Suprapubic skin (tissue), 4 donors: ENCODE measurements at regions not wholly inside any gene's neighbourhood (a gene's known extent, or its start where the extent isn't known, plus 50 kb on each side); places are given as distances from the start of the nearest gene placed in this dataset.

Source experiments
- DNase-seq, 2 donors: peaks; one replicate each; pipeline ENCODE4 v3.0.0-alpha.2; 2019; ENCODE audit warnings: low spot score in 2 of 2
- H3K27ac ChIP-seq: fragments of 200-600 bp; sonication (generic); one replicate; pipeline ENCODE4 v1.5.1; 2019
- H3K27me3 ChIP-seq: fragments of 200-600 bp; sonication (generic); one replicate; pipeline ENCODE4 v1.5.1; 2019
- H3K36me3 ChIP-seq: fragments of 200-600 bp; sonication (generic); one replicate; pipeline ENCODE4 v1.5.1; 2019
- H3K4me1 ChIP-seq: fragments of 200-600 bp; sonication (generic); one replicate; pipeline ENCODE4 v1.5.1; 2019
- H3K4me3 ChIP-seq: fragments of 200-600 bp; sonication (generic); one replicate; pipeline ENCODE4 v1.5.1; 2019; ENCODE audit warnings: mild to moderate bottlenecking
- H3K9me3 ChIP-seq: fragments of 200-600 bp; sonication (generic); one replicate; pipeline ENCODE4 v1.5.1; 2019
- EP300 ChIP-seq: sonication (generic); formaldehyde crosslinking; IDR thresholded peaks from one replicate; pipeline ENCODE4 v1.6.1; 2017; ENCODE audit warnings: antibody characterized with exemption
- POLR2A ChIP-seq, 2 donors: fragments of 450-650 bp; IDR thresholded peaks; one replicate each; pipeline ENCODE4 v1.6.1; 2017; ENCODE audit warnings: antibody characterized with exemption in 2 of 2, mild to moderate bottlenecking in 2 of 2, moderate library complexity in 2 of 2
- POLR2AphosphoS5 ChIP-seq, 3 donors: sonication (generic); formaldehyde crosslinking; IDR thresholded peaks; one replicate each; pipeline ENCODE4 v1.6.1; 2017; ENCODE audit warnings: antibody characterized with exemption in 3 of 3
- WGBS: methylation state at CpG from one replicate; pipeline ENCODE4 v1.1.5; 2018; 5-methylcytosine and 5-hydroxymethylcytosine counted together
- TF ChIP-seq, protein P1 (sequence below), 2 donors: fragments of 200-600 bp in 1 of 2; fragments of 450-650 bp in 1 of 2; sonication (generic) in 1 of 2; IDR thresholded peaks; one replicate each; pipeline ENCODE4 v1.5.1; 2016 to 2019; ENCODE audit warnings: antibody characterized with exemption in 2 of 2, mild to moderate bottlenecking in 1 of 2, moderate library complexity in 1 of 2

DNA sequence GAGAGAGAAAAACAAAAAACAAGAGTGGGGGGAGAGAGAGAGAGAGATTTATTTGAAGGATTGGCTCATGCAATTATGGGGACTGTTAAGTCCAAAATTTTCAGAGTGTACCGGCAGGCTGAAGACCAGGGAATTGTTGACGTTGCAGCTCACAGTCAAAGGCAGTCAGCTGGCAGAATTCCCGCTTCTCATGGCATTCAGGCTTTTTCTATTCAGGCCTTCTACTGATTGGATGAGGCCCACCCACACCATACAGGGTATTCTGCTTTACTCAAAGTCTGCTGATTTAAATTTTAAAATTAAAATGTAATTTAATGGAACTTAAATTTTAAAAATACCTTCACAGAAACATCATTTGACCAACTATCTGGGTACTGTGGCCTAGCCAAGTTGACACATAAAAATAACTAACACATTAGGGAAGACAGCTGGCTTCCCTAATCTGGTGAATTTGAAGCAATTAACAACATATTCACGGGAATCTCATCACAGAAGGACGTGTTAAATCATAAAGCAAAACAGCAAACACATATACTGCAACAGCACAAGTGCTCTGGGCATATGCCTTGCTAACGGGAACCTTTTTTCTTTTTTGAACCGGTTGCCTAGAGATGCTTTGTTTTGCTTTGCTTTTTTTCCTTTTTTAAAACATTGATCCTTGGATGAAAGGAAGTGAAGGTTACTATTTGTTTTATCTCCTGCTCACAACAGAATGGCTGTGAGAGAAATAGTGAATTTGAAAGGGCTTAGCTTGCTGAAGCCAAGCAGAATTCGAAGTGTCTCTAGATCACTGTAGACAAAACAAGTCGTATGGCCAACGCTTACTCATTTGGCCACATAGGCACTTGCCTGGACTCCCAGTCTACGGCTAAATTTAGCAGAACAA lies 505.1 kb downstream of the IRS2 start:
- Histone ChIP-seq H3K36me3 (no peaks in the 10 kb centered on the region), H3K27me3 (no peaks in the 10 kb centered on the region), H3K4me3 (no peak overlapping the region), H3K4me1 (no peaks in the 10 kb centered on the region), H3K9me3 (no peaks in the 10 kb centered on the region), H3K27ac (no peak overlapping the region)
- DNase-seq: no peak
- 72% methylated on average over 11 of the region's 11 CpGs for WGBS
- TF ChIP-seq POLR2AphosphoS5 (IDR thresholded peaks at IDR 0.05) (no peak), POLR2A (IDR thresholded peaks at IDR 0.05) (no peak), EP300 (no peak)
- TF ChIP-seq, protein P1, sequence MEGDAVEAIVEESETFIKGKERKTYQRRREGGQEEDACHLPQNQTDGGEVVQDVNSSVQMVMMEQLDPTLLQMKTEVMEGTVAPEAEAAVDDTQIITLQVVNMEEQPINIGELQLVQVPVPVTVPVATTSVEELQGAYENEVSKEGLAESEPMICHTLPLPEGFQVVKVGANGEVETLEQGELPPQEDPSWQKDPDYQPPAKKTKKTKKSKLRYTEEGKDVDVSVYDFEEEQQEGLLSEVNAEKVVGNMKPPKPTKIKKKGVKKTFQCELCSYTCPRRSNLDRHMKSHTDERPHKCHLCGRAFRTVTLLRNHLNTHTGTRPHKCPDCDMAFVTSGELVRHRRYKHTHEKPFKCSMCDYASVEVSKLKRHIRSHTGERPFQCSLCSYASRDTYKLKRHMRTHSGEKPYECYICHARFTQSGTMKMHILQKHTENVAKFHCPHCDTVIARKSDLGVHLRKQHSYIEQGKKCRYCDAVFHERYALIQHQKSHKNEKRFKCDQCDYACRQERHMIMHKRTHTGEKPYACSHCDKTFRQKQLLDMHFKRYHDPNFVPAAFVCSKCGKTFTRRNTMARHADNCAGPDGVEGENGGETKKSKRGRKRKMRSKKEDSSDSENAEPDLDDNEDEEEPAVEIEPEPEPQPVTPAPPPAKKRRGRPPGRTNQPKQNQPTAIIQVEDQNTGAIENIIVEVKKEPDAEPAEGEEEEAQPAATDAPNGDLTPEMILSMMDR (IDR thresholded peaks at IDR 0.05): no peak

DNA sequence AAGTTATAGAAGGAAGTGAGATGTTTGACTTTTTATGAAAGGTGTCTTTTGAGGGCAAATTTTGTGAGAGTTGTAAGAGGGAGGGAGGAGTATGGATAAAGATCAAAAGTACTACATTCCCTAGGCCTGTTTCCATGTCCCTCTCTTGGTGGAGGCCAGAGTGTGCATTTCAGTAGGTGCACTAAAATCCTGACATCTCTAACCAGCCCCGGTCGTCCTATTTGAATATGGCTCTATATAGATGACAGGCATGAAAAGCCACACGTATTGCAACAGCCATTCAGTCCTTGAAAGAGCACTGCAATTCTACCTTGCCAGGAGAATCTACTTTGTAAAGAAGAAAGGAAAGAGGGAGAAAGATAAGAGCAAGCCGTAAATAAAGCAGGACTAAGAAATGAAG lies 510.1 kb downstream of the IRS2 start:
- H3K36me3 ChIP-seq: no peaks in the 10 kb centered on the region
- H3K4me1 ChIP-seq: no peaks in the 10 kb centered on the region
- DNase-seq: no peak
- no peaks in the 10 kb centered on the region for H3K9me3 ChIP-seq
- 88% methylated on average over 4 of the region's 4 CpGs for WGBS
- TF ChIP-seq POLR2A (IDR thresholded peaks at IDR 0.05): no peak
- no peak for TF ChIP-seq POLR2AphosphoS5 (IDR thresholded peaks at IDR 0.05)
- TF ChIP-seq, protein P1 (IDR thresholded peaks at IDR 0.05): no peak
- no peak for TF ChIP-seq EP300
- no peaks in the 10 kb centered on the region for H3K27me3 ChIP-seq
- no peak overlapping the region for H3K27ac ChIP-seq
- no peak overlapping the region for H3K4me3 ChIP-seq

- Histone ChIP-seq H3K36me3 (no peaks in the 10 kb centered on the region), H3K9me3 (no peaks in the 10 kb centered on the region), H3K27me3 (no peaks in the 10 kb centered on the region), H3K27ac (no peak overlapping the region), H3K4me1 (no peaks in the 10 kb centered on the region), H3K4me3 (no peak overlapping the region)
- 73% methylated on average over 5 of the region's 5 CpGs for WGBS
- no peak for DNase-seq
- TF ChIP-seq POLR2A (IDR thresholded peaks at IDR 0.05) (no peak), EP300 (no peak), POLR2AphosphoS5 (IDR thresholded peaks at IDR 0.05) (no peak)
- TF ChIP-seq, protein P1 (IDR thresholded peaks at IDR 0.05): no peak
Observed at GRCh38 chr13:109275852-109276251, 510.5 kb downstream of the IRS2 start.

- H3K9me3 ChIP-seq: no peaks in the 10 kb centered on the region
- no peak for TF ChIP-seq POLR2A (IDR thresholded peaks at IDR 0.05)
- TF ChIP-seq EP300: no peak
- TF ChIP-seq POLR2AphosphoS5 (IDR thresholded peaks at IDR 0.05): no peak
- TF ChIP-seq, protein P1 (IDR thresholded peaks at IDR 0.05): no peak
- H3K4me1 ChIP-seq: no peaks in the 10 kb centered on the region
- H3K27me3 ChIP-seq: no peaks in the 10 kb centered on the region
- 81% methylated on average over 11 of the region's 11 CpGs for WGBS
- no peak overlapping the region for H3K27ac ChIP-seq
- no peaks in the 10 kb centered on the region for H3K36me3 ChIP-seq
- H3K4me3 ChIP-seq: no peak overlapping the region
- no peak for DNase-seq
Observed at GRCh38 chr13:109275139-109275745, 511.1 kb downstream of the IRS2 start.

- H3K36me3 ChIP-seq: no peaks in the 10 kb centered on the region
- TF ChIP-seq POLR2A (IDR thresholded peaks at IDR 0.05): no peak
- no peak for TF ChIP-seq POLR2AphosphoS5 (IDR thresholded peaks at IDR 0.05)
- no peak for TF ChIP-seq EP300
- TF ChIP-seq, protein P1 (IDR thresholded peaks at IDR 0.05): no peak
- WGBS: 75% methylated on average over 5 of the region's 5 CpGs
- no peak overlapping the region for H3K4me3 ChIP-seq
- no peaks in the 10 kb centered on the region for H3K4me1 ChIP-seq
- H3K27me3 ChIP-seq: no peaks in the 10 kb centered on the region
- no peaks in the 10 kb centered on the region for H3K9me3 ChIP-seq
- no peak overlapping the region for H3K27ac ChIP-seq
- no peak for DNase-seq
Observed at GRCh38 chr13:109274188-109274821, 512.1 kb downstream of the IRS2 start.
